ENCODE measurements at regions not wholly inside any gene's neighbourhood (a gene's known extent, or its start where the extent isn't known, plus 50 kb on each side); places are given as distances from the start of the nearest gene placed in this dataset.

- WGBS, 2 experiments (ENCODE audit: insufficient coverage in 1 of 2, insufficient read length in 1 of 2), result 87 to 97% methylated on average over 2 of the region's 2 CpGs
- H3K27me3 ChIP-seq (ENCODE audit: control insufficient read depth, insufficient read depth, low read length, poor library complexity, severe bottlenecking), result no peaks in the 10 kb centered on the region
- no peak for DNase-seq
- H3K4me1 ChIP-seq (ENCODE audit: control insufficient read depth, insufficient read depth, low read length), result no peaks in the 10 kb centered on the region
- H3K27ac ChIP-seq (ENCODE audit: low read depth, low read length), result no peak overlapping the region
- Mint-ChIP-seq H3K27me3 (ENCODE audit: insufficient read depth) (no peaks in the 10 kb centered on the region), H3K27ac (no peak overlapping the region), H3K36me3 (ENCODE audit: low read depth) (no peaks in the 10 kb centered on the region), H3K4me3 (no peak overlapping the region), H3K4me1 (peaks cover 8% of the 10 kb centered on the region), H3K9me3 (no peaks in the 10 kb centered on the region)
- TF ChIP-seq CTCF (conservative IDR thresholded peaks at IDR 0.05), result peak; percentile 18
- no peaks in the 10 kb centered on the region for H3K9me3 ChIP-seq (ENCODE audit: control insufficient read depth, low read length)
- no peak overlapping the region for H3K9ac ChIP-seq (ENCODE audit: extremely low read depth, low read length, poor library complexity, severe bottlenecking)
- H3K4me3 ChIP-seq (ENCODE audit: low read length), result no peak overlapping the region
- H3K36me3 ChIP-seq (ENCODE audit: control insufficient read depth, insufficient read depth, low read length), result no peaks in the 10 kb centered on the region
These were observed 60.5 kb upstream of the FOXD3 start for GRCh38 chr1:63261736-63262458.

- Histone ChIP-seq H3K4me3 (ENCODE audit: low read length) (no peak overlapping the region), H3K36me3 (ENCODE audit: control insufficient read depth, insufficient read depth, low read length) (no peaks in the 10 kb centered on the region), H3K27me3 (ENCODE audit: control insufficient read depth, insufficient read depth, low read length, poor library complexity, severe bottlenecking) (no peaks in the 10 kb centered on the region), H3K9me3 (ENCODE audit: control insufficient read depth, low read length) (no peaks in the 10 kb centered on the region), H3K9ac (ENCODE audit: extremely low read depth, low read length, poor library complexity, severe bottlenecking) (no peak overlapping the region), H3K27ac (ENCODE audit: low read depth, low read length) (no peak overlapping the region), H3K4me1 (ENCODE audit: control insufficient read depth, insufficient read depth, low read length) (no peaks in the 10 kb centered on the region)
- WGBS, 2 experiments (ENCODE audit: insufficient coverage in 1 of 2, insufficient read length in 1 of 2), result 92 to 97% methylated on average over 3 of the region's 3 CpGs
- H3K27me3 Mint-ChIP-seq (ENCODE audit: insufficient read depth), result no peaks in the 10 kb centered on the region
- no peaks in the 10 kb centered on the region for H3K36me3 Mint-ChIP-seq (ENCODE audit: low read depth)
- peaks cover 8% of the 10 kb centered on the region for H3K4me1 Mint-ChIP-seq
- H3K9me3 Mint-ChIP-seq, result no peaks in the 10 kb centered on the region
- DNase-seq, result no peak
- no peak overlapping the region for H3K27ac Mint-ChIP-seq
- no peak overlapping the region for H3K4me3 Mint-ChIP-seq
- TF ChIP-seq CTCF (conservative IDR thresholded peaks at IDR 0.05), result no peak
These were observed 60.0 kb upstream of the FOXD3 start for GRCh38 chr1:63262459-63262770.

GRCh38 chr1:63264161-63264560 is 58.2 kb upstream of the FOXD3 start:
- H3K9me3 Mint-ChIP-seq, result no peaks in the 10 kb centered on the region
- no peak overlapping the region for H3K4me3 Mint-ChIP-seq
- no peaks in the 10 kb centered on the region for H3K4me1 ChIP-seq (ENCODE audit: control insufficient read depth, insufficient read depth, low read length)
- no peak for DNase-seq
- TF ChIP-seq CTCF (conservative IDR thresholded peaks at IDR 0.05), result no peak
- no peak overlapping the region for H3K27ac Mint-ChIP-seq
- H3K27me3 Mint-ChIP-seq (ENCODE audit: insufficient read depth), result no peaks in the 10 kb centered on the region
- H3K27me3 ChIP-seq (ENCODE audit: control insufficient read depth, insufficient read depth, low read length, poor library complexity, severe bottlenecking), result no peaks in the 10 kb centered on the region
- no peak overlapping the region for H3K27ac ChIP-seq (ENCODE audit: low read depth, low read length)
- H3K36me3 Mint-ChIP-seq (ENCODE audit: low read depth), result no peaks in the 10 kb centered on the region
- H3K9me3 ChIP-seq (ENCODE audit: control insufficient read depth, low read length), result no peaks in the 10 kb centered on the region
- 78 to 90% methylated on average over 2 of the region's 2 CpGs for WGBS, 2 experiments (ENCODE audit: insufficient coverage in 1 of 2, insufficient read length in 1 of 2)
- no peak overlapping the region for H3K9ac ChIP-seq (ENCODE audit: extremely low read depth, low read length, poor library complexity, severe bottlenecking)
- no peak overlapping the region for H3K4me3 ChIP-seq (ENCODE audit: low read length)
- H3K4me1 Mint-ChIP-seq, result peaks cover 8% of the 10 kb centered on the region
- H3K36me3 ChIP-seq (ENCODE audit: control insufficient read depth, insufficient read depth, low read length), result no peaks in the 10 kb centered on the region
